ENCODE measurements at regions not wholly inside any gene's neighbourhood (a gene's known extent, or its start where the extent isn't known, plus 50 kb on each side); places are given as distances from the start of the nearest gene placed in this dataset.

DNA sequence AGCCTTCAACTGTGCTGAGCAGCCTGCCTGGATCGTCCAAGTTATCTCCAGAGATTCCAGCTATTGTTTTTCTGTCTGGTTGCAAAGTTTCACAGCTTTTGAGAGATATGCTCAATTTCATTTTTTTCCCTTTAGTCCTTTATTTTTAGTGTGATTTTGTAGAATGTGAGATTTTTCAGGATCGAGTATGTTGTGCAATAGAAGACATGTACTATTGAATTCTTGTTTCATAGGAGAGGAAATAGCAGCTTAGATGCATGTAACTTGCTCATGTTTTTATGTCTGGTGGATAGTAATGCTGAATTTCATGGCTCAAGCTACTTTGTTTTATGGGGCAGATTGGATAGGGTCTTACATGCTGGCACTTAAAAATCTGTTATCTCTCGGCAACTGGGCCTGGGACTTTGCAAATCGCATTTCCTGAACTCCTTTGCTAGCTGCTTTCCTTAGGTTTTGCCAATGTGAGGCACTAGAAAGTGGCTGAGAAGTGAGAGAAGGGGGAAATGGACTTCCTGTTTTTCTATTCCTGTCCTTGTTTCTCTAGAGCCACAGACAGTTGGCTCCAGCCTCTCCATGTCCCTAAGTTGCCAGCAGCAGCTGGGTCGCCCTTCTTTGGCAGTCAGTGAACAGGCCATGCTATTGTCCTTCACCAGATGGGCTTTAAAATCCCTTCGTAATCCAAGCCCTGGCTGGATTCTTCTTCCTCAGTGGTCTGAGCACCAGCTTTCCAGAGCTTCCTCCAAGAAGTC lies 101.4 kb upstream of the PDE4B start:
- intact Hi-C loops (cut with micrococcal nuclease) = no loop called here
- no peak overlapping the region for H3K56ac ChIP-seq (ENCODE audit: extremely low read depth, insufficient read depth, low read length)
- H3K4me2 ChIP-seq (ENCODE audit: low read depth, low read length) = no peak overlapping the region
- dilution Hi-C loops (cut with HindIII; ENCODE audit: low sequenced_read_pairs, unreplicated experiment) = no loop called here
- H4K8ac ChIP-seq (ENCODE audit: low read depth in 2 of 2, low read length in 2 of 2) = no peak overlapping the region
- no peak overlapping the region for H2BK20ac ChIP-seq (ENCODE audit: low read depth, low read length)
- H2BK120ac ChIP-seq (ENCODE audit: low read depth, low read length) = no peak overlapping the region
- DNase-seq (no peak), ATAC-seq (ENCODE audit: low read depth) (no peak)
- in situ Hi-C loops (cut with MboI; ENCODE audit: low sequenced_read_pairs) = no loop called here
- H2BK15ac ChIP-seq (ENCODE audit: low read depth, low read length) = no peak overlapping the region
- no peak overlapping the region for H2AK9ac ChIP-seq (replicated peaks; ENCODE audit: low read depth, low read length, poor library complexity)
- POLR2A ChIA-PET (ENCODE audit: unreplicated experiment) = interaction anchor here (0.6 kb wide), 1 partner anchor 122 kb away, joined by 10 read pairs; no protein-coding TSS in a partner anchor
- H3K4me1 ChIP-seq (ENCODE audit: control insufficient read depth, insufficient read depth, low read length) = peaks cover 2% of the 10 kb centered on the region; the same call in 1 of the 2 replicates
- no peak overlapping the region for H2AK5ac ChIP-seq (ENCODE audit: low read depth, low read length)
- H4K5ac ChIP-seq (ENCODE audit: low read depth, low read length) = no peak overlapping the region
- H3K9me1 ChIP-seq (ENCODE audit: insufficient read depth, low read length) = no peaks in the 10 kb centered on the region
- H3K27ac ChIP-seq (ENCODE audit: insufficient read depth, low read length) = no peak overlapping the region
- H3K23ac ChIP-seq (ENCODE audit: low read depth, low read length) = no peak overlapping the region
- H2BK5ac ChIP-seq (ENCODE audit: low read depth, low read length, poor library complexity, severe bottlenecking) = no peak overlapping the region
- no peak overlapping the region for H3K18ac ChIP-seq (ENCODE audit: low read depth, low read length)
- no peaks in the 10 kb centered on the region for H3K9me3 ChIP-seq (ENCODE audit: control insufficient read depth, insufficient read depth, low read length)
- H3K14ac ChIP-seq (replicated peaks; ENCODE audit: low read depth, low read length) = no peak overlapping the region
- no peak overlapping the region for H3K4me3 ChIP-seq (ENCODE audit: insufficient read depth, low read depth, low read length)
- WGBS, 2 experiments (ENCODE audit: extremely low coverage in 2 of 2, insufficient read length in 1 of 2) = 42% methylated on average over 3 of the region's 6 CpGs; no CpG with 5 or more reads in 1 of the 2 experiments
- no TSS peak for BruUV-seq (replicated peaks)
- no peaks in the 10 kb centered on the region for H3K79me1 ChIP-seq (ENCODE audit: low read depth in 1 of 2, low read length in 2 of 2)
- H4K20me1 ChIP-seq (ENCODE audit: insufficient read depth, low read length) = no peaks in the 10 kb centered on the region
- no peak for TF ChIP-seq FOS (IDR thresholded peaks at IDR 0.05; ENCODE audit: low read depth, low read length)
- no peak for TF ChIP-seq POLR2A (IDR thresholded peaks at IDR 0.05; ENCODE audit: low read depth, low read length)
- no peak for TF ChIP-seq MAFK (IDR thresholded peaks at IDR 0.05; ENCODE audit: low read depth, low read length)
- TF ChIP-seq CEBPB (IDR thresholded peaks at IDR 0.05; ENCODE audit: low read depth, low read length) = peak; percentile 67
- no peaks in the 10 kb centered on the region for H3K36me3 ChIP-seq (ENCODE audit: control insufficient read depth, insufficient read depth, low read length)
- H2AFZ ChIP-seq (replicated peaks; ENCODE audit: low read length, poor library complexity) = no peak overlapping the region
- no peak overlapping the region for H3K4ac ChIP-seq (ENCODE audit: low read depth, low read length)
- CTCF ChIA-PET = no interaction called here
- peaks cover 8% of the 10 kb centered on the region for H3K27me3 ChIP-seq (ENCODE audit: control insufficient read depth, insufficient read depth, low read length)
- no peak overlapping the region for H3K9ac ChIP-seq (ENCODE audit: low read depth, low read length)
- H4K91ac ChIP-seq (ENCODE audit: insufficient read depth, low read depth, low read length) = no peak overlapping the region
